HepG2 (cell line): ENCODE measurements at regions not wholly inside any gene's neighbourhood (a gene's known extent, or its start where the extent isn't known, plus 50 kb on each side); places are given as distances from the start of the nearest gene placed in this dataset.

Experiments
- HNF1A ChIP-seq, 2 experiments: sonication (generic) in 1 of 2; formaldehyde crosslinking in 1 of 2; IDR thresholded peaks; 2 replicates each; pipeline versions ENCODE4 v1.4.0 to v1.6.1; 2016 to 2020; ENCODE audit warnings: borderline replicate concordance in 1 of 2, low read depth in 1 of 2, mild to moderate bottlenecking in 1 of 2, missing genetic modification reagents in 1 of 2
- HNRNPUL1 ChIP-seq: fragments of 200-400 bp; formaldehyde crosslinking; IDR thresholded peaks from 2 replicates; pipeline ENCODE4 v1.6.1; 2017; ENCODE audit warnings: low read depth, mild to moderate bottlenecking, low read length, moderate library complexity
- MAZ ChIP-seq, 2 experiments: sonication (generic) in 1 of 2; formaldehyde crosslinking in 1 of 2; IDR thresholded peaks; 2 replicates each; pipeline versions ENCODE4 v1.5.0 to v1.6.1; 2012 to 2020; ENCODE audit warnings: low read depth in 2 of 2, mild to moderate bottlenecking in 2 of 2, borderline replicate concordance in 1 of 2, improper control_type of control experiment in 1 of 2, low read length in 1 of 2, missing genetic modification reagents in 1 of 2, moderate library complexity in 1 of 2
- SMYD3 ChIP-seq: sonication (generic); formaldehyde crosslinking; IDR thresholded peaks from 2 replicates; pipeline ENCODE4 v1.8.1; 2023; ENCODE audit warnings: mild to moderate bottlenecking, missing genetic modification reagents
- ZFP36L1 ChIP-seq: sonication (generic); formaldehyde crosslinking; IDR thresholded peaks from 2 replicates; pipeline ENCODE4 v1.8.0; 2022; ENCODE audit warnings: mild to moderate bottlenecking, missing genetic modification reagents, moderate library complexity
- ZNF142 ChIP-seq: sonication (generic); formaldehyde crosslinking; IDR thresholded peaks from 2 replicates; pipeline ENCODE4 v1.4.0; 2020; ENCODE audit warnings: missing genetic modification reagents
- ZNF678 ChIP-seq: sonication (generic); formaldehyde crosslinking; IDR thresholded peaks from 2 replicates; pipeline ENCODE4 v1.4.0; 2020; ENCODE audit warnings: mild to moderate bottlenecking, missing genetic modification reagents
- TF ChIP-seq, protein P1 (sequence below): sonication (generic); formaldehyde crosslinking; conservative IDR thresholded peaks from 2 replicates; pipeline ENCODE4 v1.5.0; 2020; ENCODE audit warnings: missing genetic modification reagents

DNA sequence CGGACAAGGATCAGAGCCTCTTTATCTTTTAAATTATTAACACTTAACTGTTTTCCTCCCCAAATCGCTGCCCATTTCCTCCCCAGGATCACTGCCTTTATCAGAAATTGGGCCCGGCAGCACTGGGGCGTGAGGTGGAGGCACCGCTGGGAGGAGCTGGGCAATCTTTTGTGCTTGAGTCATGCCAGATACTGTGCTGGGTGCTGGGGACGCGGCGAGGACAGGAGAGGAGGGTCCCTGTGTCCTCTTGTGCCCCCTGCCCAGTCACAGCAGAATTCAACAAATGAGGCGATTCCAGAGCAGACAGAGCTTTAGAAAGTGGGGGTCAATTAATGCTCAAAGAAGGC, 347.8 kb downstream of the ZNF536 start (continued):
- TF ChIP-seq ZNF142 (CRISPR knock-in tag) (no peak), HNRNPUL1 (no peak), ZFP36L1 (CRISPR knock-in tag) (no peak), SMYD3 (CRISPR knock-in tag) (no peak), MAZ (IDR thresholded peaks at IDR 0.05; ENCODE audit: borderline replicate concordance, low read depth, low read length) (no peak), MAZ (CRISPR knock-in tag; IDR thresholded peaks at IDR 0.05; ENCODE audit: low read depth) (no peak), ZNF678 (CRISPR knock-in tag) (no peak), HNF1A (IDR thresholded peaks at IDR 0.05; ENCODE audit: low read depth) (no peak), HNF1A (CRISPR knock-in tag; IDR thresholded peaks at IDR 0.05; ENCODE audit: borderline replicate concordance) (no peak)
- TF ChIP-seq, protein P1, sequence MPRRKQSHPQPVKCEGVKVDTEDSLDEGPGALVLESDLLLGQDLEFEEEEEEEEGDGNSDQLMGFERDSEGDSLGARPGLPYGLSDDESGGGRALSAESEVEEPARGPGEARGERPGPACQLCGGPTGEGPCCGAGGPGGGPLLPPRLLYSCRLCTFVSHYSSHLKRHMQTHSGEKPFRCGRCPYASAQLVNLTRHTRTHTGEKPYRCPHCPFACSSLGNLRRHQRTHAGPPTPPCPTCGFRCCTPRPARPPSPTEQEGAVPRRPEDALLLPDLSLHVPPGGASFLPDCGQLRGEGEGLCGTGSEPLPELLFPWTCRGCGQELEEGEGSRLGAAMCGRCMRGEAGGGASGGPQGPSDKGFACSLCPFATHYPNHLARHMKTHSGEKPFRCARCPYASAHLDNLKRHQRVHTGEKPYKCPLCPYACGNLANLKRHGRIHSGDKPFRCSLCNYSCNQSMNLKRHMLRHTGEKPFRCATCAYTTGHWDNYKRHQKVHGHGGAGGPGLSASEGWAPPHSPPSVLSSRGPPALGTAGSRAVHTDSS (CRISPR knock-in tag): no peak
